ENCODE measurements at regions not wholly inside any gene's neighbourhood (a gene's known extent, or its start where the extent isn't known, plus 50 kb on each side); places are given as distances from the start of the nearest gene placed in this dataset.

DNA sequence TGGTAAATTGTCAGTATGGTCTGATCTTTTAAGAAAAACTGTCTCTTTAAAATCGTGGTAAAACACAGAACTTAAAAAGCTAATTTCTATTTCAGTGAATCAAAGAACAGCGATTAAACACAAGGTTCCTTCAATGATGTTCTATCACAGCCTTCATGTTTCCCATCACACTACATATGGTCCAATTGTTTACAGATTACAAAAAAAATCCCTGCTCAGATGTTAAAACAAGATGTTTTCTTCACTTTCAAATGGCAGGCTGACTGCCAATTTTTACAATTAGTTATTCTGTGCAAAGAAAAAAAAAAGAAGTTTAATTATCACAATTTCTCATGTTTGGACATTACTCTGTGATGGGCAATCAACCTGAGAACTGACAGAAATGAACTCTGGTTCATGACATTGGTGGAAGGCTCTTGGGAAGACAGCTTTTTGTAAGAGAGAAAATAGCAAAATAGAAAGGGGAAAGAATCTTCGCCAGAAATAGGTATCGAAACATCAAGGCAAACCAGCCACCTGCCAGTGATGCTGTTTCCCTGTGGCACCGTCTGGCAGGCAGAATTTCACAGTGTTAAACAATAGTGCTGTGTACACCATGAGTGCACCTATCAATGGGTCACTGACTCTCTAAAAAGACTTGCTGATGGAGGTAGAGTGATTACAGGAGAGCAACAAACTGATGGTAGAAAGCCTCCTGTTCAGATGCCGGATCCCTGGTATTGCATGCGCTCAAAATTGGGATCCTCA lies 1020.0 kb upstream of the ARRDC3 start:
- intact Hi-C loops (cut with micrococcal nuclease) = no loop called here
- H3K4me1 Mint-ChIP-seq (ENCODE audit: low read depth) = no peaks in the 10 kb centered on the region
- TF ChIP-seq, protein P1, sequence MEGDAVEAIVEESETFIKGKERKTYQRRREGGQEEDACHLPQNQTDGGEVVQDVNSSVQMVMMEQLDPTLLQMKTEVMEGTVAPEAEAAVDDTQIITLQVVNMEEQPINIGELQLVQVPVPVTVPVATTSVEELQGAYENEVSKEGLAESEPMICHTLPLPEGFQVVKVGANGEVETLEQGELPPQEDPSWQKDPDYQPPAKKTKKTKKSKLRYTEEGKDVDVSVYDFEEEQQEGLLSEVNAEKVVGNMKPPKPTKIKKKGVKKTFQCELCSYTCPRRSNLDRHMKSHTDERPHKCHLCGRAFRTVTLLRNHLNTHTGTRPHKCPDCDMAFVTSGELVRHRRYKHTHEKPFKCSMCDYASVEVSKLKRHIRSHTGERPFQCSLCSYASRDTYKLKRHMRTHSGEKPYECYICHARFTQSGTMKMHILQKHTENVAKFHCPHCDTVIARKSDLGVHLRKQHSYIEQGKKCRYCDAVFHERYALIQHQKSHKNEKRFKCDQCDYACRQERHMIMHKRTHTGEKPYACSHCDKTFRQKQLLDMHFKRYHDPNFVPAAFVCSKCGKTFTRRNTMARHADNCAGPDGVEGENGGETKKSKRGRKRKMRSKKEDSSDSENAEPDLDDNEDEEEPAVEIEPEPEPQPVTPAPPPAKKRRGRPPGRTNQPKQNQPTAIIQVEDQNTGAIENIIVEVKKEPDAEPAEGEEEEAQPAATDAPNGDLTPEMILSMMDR (IDR thresholded peaks at IDR 0.05) = no peak
- CTCF ChIA-PET = no interaction called here
- H3K36me3 Mint-ChIP-seq (ENCODE audit: low read depth) = no peaks in the 10 kb centered on the region
- no peak overlapping the region for H3K4me3 Mint-ChIP-seq
- POLR2A ChIA-PET = no interaction called here
- no peaks in the 10 kb centered on the region for H3K9me3 Mint-ChIP-seq
- ATAC-seq = no peak
- no peak overlapping the region for H3K27ac Mint-ChIP-seq
- H3K27me3 Mint-ChIP-seq = no peaks in the 10 kb centered on the region
- no peak for DNase-seq

DNA sequence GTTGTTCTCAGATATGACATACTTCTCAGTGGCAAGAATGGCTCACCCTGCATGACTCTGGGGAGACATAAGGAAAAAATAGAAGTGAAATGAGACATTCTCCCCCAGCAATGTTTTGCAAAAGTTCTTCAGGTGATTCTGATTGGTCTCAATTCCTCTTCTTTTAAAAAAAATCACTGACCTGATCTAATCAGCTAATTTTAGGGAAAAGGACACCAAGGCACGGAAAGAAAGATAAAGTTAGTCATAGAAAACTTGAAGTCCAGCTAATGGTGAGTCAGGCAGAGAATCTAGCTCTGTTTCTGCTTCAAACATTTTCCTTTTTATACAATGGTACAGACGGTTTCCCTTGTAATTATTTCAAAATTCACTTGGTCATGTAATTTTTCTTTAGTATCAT lies 1018.9 kb upstream of the ARRDC3 start:
- DNase-seq (no peak), ATAC-seq (no peak)
- ChIA-PET POLR2A (no interaction called here), CTCF (no interaction called here)
- H3K4me1 Mint-ChIP-seq (ENCODE audit: low read depth) = no peaks in the 10 kb centered on the region
- intact Hi-C loops (cut with micrococcal nuclease) = no loop called here
- TF ChIP-seq, protein P1 (IDR thresholded peaks at IDR 0.05) = no peak
- no peaks in the 10 kb centered on the region for H3K9me3 Mint-ChIP-seq
- no peak overlapping the region for H3K27ac Mint-ChIP-seq
- H3K36me3 Mint-ChIP-seq (ENCODE audit: low read depth) = no peaks in the 10 kb centered on the region
- no peak overlapping the region for H3K4me3 Mint-ChIP-seq
- no peaks in the 10 kb centered on the region for H3K27me3 Mint-ChIP-seq

DNA sequence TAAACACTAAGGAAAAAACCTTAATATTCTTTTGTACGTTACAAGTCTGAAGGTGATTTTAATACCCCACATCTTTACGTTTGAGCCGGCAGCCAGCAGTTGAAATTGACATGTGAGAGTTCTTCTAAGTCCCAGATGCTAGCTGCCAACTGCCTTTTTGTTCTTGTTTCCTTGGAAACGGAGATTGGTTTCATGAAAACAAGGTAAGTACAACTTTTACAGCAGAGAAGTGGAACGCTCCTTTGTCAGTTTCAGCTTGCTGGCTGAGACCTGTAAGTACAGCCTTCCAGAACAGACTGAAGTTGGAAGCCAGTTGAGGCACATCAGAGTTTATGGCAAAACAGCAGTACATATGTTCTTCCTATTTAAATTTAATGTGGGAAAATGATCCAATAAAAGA lies 1018.4 kb upstream of the ARRDC3 start:
- no peak for ATAC-seq
- Mint-ChIP-seq H3K27ac (no peak overlapping the region), H3K27me3 (no peaks in the 10 kb centered on the region), H3K4me1 (ENCODE audit: low read depth) (no peaks in the 10 kb centered on the region), H3K4me3 (no peak overlapping the region), H3K9me3 (no peaks in the 10 kb centered on the region), H3K36me3 (ENCODE audit: low read depth) (no peaks in the 10 kb centered on the region)
- intact Hi-C loops (cut with micrococcal nuclease) = no loop called here
- CTCF ChIA-PET = no interaction called here
- TF ChIP-seq, protein P1 (IDR thresholded peaks at IDR 0.05) = no peak
- DNase-seq = no peak
- POLR2A ChIA-PET = no interaction called here

DNA sequence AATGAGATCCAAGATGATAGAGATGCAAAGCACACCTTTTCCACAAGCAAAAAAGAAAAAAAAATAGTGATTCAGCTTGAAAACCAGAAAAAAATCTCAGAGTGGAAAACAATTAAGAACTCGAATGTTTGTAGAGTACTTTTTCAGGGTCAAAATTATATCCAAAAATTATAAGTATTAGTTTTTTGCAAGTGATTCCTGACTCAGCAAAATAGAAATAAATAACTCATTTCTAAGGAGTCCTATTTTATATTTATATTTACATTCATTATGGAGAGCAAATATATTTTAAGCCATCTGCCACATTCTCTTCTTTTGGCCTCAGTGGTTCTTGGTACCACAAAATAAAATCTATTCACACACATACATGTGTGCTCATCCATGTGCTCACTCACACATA lies 1011.8 kb upstream of the ARRDC3 start:
- no peak for DNase-seq
- Mint-ChIP-seq H3K4me1 (ENCODE audit: low read depth) (no peaks in the 10 kb centered on the region), H3K4me3 (no peak overlapping the region), H3K27ac (no peak overlapping the region), H3K9me3 (no peaks in the 10 kb centered on the region), H3K27me3 (no peaks in the 10 kb centered on the region), H3K36me3 (ENCODE audit: low read depth) (no peaks in the 10 kb centered on the region)
- no peak for ATAC-seq
- intact Hi-C loops (cut with micrococcal nuclease) = no loop called here
- ChIA-PET CTCF (no interaction called here), POLR2A (no interaction called here)
- TF ChIP-seq, protein P1 (IDR thresholded peaks at IDR 0.05) = no peak

DNA sequence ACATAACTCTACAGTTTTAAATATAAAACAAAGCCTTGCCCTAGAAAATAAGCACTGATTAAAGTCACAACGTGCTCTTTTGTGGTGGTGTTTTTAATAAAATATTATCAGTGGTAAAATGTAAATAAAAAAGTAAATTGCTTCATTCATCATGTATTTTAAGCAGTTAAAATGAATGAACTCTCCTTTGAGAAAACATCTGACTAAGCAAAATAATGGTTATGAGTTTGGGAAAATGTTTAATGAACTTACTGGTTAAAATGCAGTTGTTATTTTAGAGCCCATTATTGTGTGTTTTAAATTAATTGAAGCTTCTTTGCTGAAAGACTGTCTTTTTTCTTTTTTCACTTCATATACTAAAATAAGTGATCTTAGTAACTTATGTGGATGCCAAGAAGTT lies 1007.5 kb upstream of the ARRDC3 start:
- Mint-ChIP-seq H3K27me3 (no peaks in the 10 kb centered on the region), H3K9me3 (no peaks in the 10 kb centered on the region), H3K36me3 (ENCODE audit: low read depth) (no peaks in the 10 kb centered on the region), H3K4me1 (ENCODE audit: low read depth) (no peaks in the 10 kb centered on the region), H3K27ac (no peak overlapping the region), H3K4me3 (no peak overlapping the region)
- no peak for DNase-seq
- intact Hi-C loops (cut with micrococcal nuclease) = no loop called here
- no peak for ATAC-seq
- POLR2A ChIA-PET = no interaction called here
- TF ChIP-seq, protein P1 (IDR thresholded peaks at IDR 0.05) = no peak
- CTCF ChIA-PET = no interaction called here

Data from activated CD8-positive, alpha-beta T cell treated with anti-CD3 and anti-CD28 coated beads for 36 hours (primary cell).